LNCAP (cell line): ENCODE measurements at regions not wholly inside any gene's neighbourhood (a gene's known extent, or its start where the extent isn't known, plus 50 kb on each side); places are given as distances from the start of the nearest gene placed in this dataset.

Experiments used
- TF ChIP-seq, protein P1 (sequence below): fragments of 450-650 bp; IDR thresholded peaks from 2 replicates; pipeline ENCODE4 v1.5.1; 2017; ENCODE audit warnings: mild to moderate bottlenecking

- TF ChIP-seq, protein P1, sequence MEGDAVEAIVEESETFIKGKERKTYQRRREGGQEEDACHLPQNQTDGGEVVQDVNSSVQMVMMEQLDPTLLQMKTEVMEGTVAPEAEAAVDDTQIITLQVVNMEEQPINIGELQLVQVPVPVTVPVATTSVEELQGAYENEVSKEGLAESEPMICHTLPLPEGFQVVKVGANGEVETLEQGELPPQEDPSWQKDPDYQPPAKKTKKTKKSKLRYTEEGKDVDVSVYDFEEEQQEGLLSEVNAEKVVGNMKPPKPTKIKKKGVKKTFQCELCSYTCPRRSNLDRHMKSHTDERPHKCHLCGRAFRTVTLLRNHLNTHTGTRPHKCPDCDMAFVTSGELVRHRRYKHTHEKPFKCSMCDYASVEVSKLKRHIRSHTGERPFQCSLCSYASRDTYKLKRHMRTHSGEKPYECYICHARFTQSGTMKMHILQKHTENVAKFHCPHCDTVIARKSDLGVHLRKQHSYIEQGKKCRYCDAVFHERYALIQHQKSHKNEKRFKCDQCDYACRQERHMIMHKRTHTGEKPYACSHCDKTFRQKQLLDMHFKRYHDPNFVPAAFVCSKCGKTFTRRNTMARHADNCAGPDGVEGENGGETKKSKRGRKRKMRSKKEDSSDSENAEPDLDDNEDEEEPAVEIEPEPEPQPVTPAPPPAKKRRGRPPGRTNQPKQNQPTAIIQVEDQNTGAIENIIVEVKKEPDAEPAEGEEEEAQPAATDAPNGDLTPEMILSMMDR, result no peak
Observed at GRCh38 chr18:8910186-8910822, 192.2 kb upstream of the NDUFV2 start.

- TF ChIP-seq, protein P1, result no peak
Observed at GRCh38 chr18:8910843-8911242, 191.7 kb upstream of the NDUFV2 start.

- TF ChIP-seq, protein P1, result no peak
Observed at GRCh38 chr18:8911408-8912340, 190.8 kb upstream of the NDUFV2 start.

GRCh38 chr18:8912348-8913326 is 189.9 kb upstream of the NDUFV2 start:
- TF ChIP-seq, protein P1, result no peak

DNA sequence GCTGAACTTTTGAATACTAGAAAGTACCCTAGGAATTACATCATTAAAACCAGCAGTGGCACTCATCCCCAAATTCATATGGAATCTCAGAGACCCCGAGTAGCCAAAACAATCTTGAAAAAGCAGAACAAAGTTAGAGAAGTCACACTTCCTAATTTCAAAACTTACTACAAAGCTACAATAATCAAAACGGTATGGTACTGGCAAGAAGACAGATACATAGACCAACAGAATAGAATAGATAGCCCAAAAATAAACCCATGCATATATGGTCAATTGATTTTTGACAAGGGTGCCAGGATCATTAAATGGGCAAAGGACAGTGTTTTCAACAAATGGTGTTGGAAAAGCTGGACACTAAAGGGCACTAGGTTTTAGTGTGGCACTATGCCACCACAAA is 176.0 kb upstream of the NDUFV2 start:
- TF ChIP-seq, protein P1, result no peak

GRCh38 chr18:8928044-8928443 is 174.5 kb upstream of the NDUFV2 start:
- TF ChIP-seq, protein P1, result no peak
